WTC11 (cell line): ENCODE measurements at regions not wholly inside any gene's neighbourhood (a gene's known extent, or its start where the extent isn't known, plus 50 kb on each side); places are given as distances from the start of the nearest gene placed in this dataset.

ENCODE experiments used
- ATAC-seq: fragments of 200-7000 bp; cut with Tn5 transposase; 2 replicates; pipeline ENCODE4 v1.10.0; 2021; ENCODE audit warnings: mild to moderate bottlenecking, moderate library complexity
- CTCF ChIA-PET: fragments of 300-600 bp; sonication (Branson Sonifier 250); formaldehyde crosslinking; loops from one replicate; lab custom pipeline; 2021; ENCODE audit warnings: antibody characterized with exemption; lab: Charles Lee
- POLR2A ChIA-PET: fragments of 350-600 bp; sonication (Branson Sonifier 250); formaldehyde crosslinking; loops from one replicate; lab custom pipeline; 2021; ENCODE audit warnings: antibody characterized with exemption; lab: Charles Lee
- DNase-seq: peaks from one replicate; pipeline ENCODE4 v3.0.0; 2021; ENCODE audit warnings: low spot score
- H3K27ac Mint-ChIP-seq: 2 replicates; pipeline ENCODE4 v1.8.0; 2021; ENCODE audit warnings: mixed read lengths
- H3K27me3 Mint-ChIP-seq: 2 replicates; pipeline ENCODE4 v1.8.0; 2021; ENCODE audit warnings: low read depth, mild to moderate bottlenecking, moderate library complexity, mixed read lengths
- H3K36me3 Mint-ChIP-seq: 2 replicates; pipeline ENCODE4 v1.8.0; 2021; ENCODE audit warnings: mixed read lengths
- H3K4me1 Mint-ChIP-seq: 2 replicates; pipeline ENCODE4 v1.8.0; 2022; ENCODE audit warnings: mixed read lengths
- H3K4me3 Mint-ChIP-seq: 2 replicates; pipeline ENCODE4 v1.8.0; 2021; ENCODE audit warnings: mild to moderate bottlenecking, moderate library complexity, mixed read lengths
- H3K9me3 Mint-ChIP-seq: 2 replicates; pipeline ENCODE4 v1.8.0; 2021; ENCODE audit warnings: mixed read lengths
- ATF1 ChIP-seq: sonication (generic); formaldehyde crosslinking; IDR thresholded peaks from 2 replicates; pipeline ENCODE4 v1.8.1; 2023; ENCODE audit warnings: mild to moderate bottlenecking, moderate library complexity, missing genetic modification reagents
- ATF3 ChIP-seq: sonication (generic); formaldehyde crosslinking; conservative IDR thresholded peaks from 2 replicates; pipeline ENCODE4 v1.8.1; 2022; ENCODE audit warnings: mild to moderate bottlenecking, missing genetic modification reagents
- CDX4 ChIP-seq: fragments of 250-450 bp; sonication (Bioruptor Pico); IDR thresholded peaks from 2 replicates; pipeline ENCODE4 v1.9.0; 2021; ENCODE audit warnings: moderate library complexity, mild to moderate bottlenecking, inconsistent platforms, borderline replicate concordance
- ELF4 ChIP-seq: sonication (generic); formaldehyde crosslinking; IDR thresholded peaks from 2 replicates; pipeline ENCODE4 v1.8.1; 2022; ENCODE audit warnings: low read depth, mild to moderate bottlenecking, moderate library complexity, missing genetic modification reagents
- EMX1 ChIP-seq: fragments of 250-450 bp; sonication (Bioruptor Pico); IDR thresholded peaks from 2 replicates; pipeline ENCODE4 v1.8.0; 2021; ENCODE audit warnings: mild to moderate bottlenecking
- FOXJ3 ChIP-seq: sonication (generic); formaldehyde crosslinking; IDR thresholded peaks from 2 replicates; pipeline ENCODE4 v1.9.0; 2021; ENCODE audit warnings: missing genetic modification reagents, mild to moderate bottlenecking, borderline replicate concordance
- FOXK1 ChIP-seq: sonication (generic); formaldehyde crosslinking; IDR thresholded peaks from 2 replicates; pipeline ENCODE4 v1.8.0; 2022; ENCODE audit warnings: mild to moderate bottlenecking, moderate library complexity, missing genetic modification reagents
- GRHL2 ChIP-seq: fragments of 250-450 bp; sonication (Bioruptor Pico); IDR thresholded peaks from 2 replicates; pipeline ENCODE4 v1.8.0; 2022; ENCODE audit warnings: mild to moderate bottlenecking, moderate library complexity; ENCODE audit not compliant: insufficient replicate concordance, severe bottlenecking
- HMGA2 ChIP-seq: fragments of 250-450 bp; sonication (Bioruptor Pico); IDR thresholded peaks from 2 replicates; pipeline ENCODE4 v1.4.0; 2021; ENCODE audit warnings: mild to moderate bottlenecking, moderate library complexity
- IRF2 ChIP-seq: sonication (generic); formaldehyde crosslinking; IDR thresholded peaks from 2 replicates; pipeline ENCODE4 v1.8.0; 2022; ENCODE audit warnings: low read depth, missing genetic modification reagents, borderline replicate concordance
- KAT7 ChIP-seq: sonication (generic); formaldehyde crosslinking; IDR thresholded peaks from 2 replicates; pipeline ENCODE4 v1.8.1; 2023; ENCODE audit warnings: missing genetic modification reagents, mild to moderate bottlenecking, borderline replicate concordance
- MAX ChIP-seq: sonication (generic); formaldehyde crosslinking; IDR thresholded peaks from 2 replicates; pipeline ENCODE4 v1.8.0; 2022; ENCODE audit warnings: mild to moderate bottlenecking, missing genetic modification reagents
- MXD4 ChIP-seq: fragments of 250-450 bp; sonication (Bioruptor Pico); IDR thresholded peaks from 2 replicates; pipeline ENCODE4 v1.8.0; 2021; ENCODE audit warnings: mild to moderate bottlenecking, moderate library complexity, borderline replicate concordance
- NFE2L1 ChIP-seq: sonication (generic); formaldehyde crosslinking; IDR thresholded peaks from 2 replicates; pipeline ENCODE4 v1.8.1; 2023; ENCODE audit warnings: missing genetic modification reagents
- PRRX2 ChIP-seq: fragments of 250-450 bp; sonication (Bioruptor Pico); IDR thresholded peaks from 2 replicates; pipeline ENCODE4 v1.8.0; 2021; ENCODE audit warnings: mild to moderate bottlenecking
- SMAD3 ChIP-seq: sonication (generic); formaldehyde crosslinking; IDR thresholded peaks from 2 replicates; pipeline ENCODE4 v1.8.0; 2022; ENCODE audit warnings: missing genetic modification reagents, mild to moderate bottlenecking, borderline replicate concordance
- SOX15 ChIP-seq: fragments of 250-450 bp; sonication (Bioruptor Pico); IDR thresholded peaks from 2 replicates; pipeline ENCODE4 v1.9.0; 2021; ENCODE audit warnings: mild to moderate bottlenecking
- ZNF396 ChIP-seq: fragments of 250-450 bp; sonication (Bioruptor Pico); IDR thresholded peaks from 2 replicates; pipeline ENCODE4 v1.8.0; 2021; ENCODE audit warnings: mild to moderate bottlenecking, moderate library complexity, borderline replicate concordance
- TF ChIP-seq, protein P1 (sequence below): sonication (generic); formaldehyde crosslinking; IDR thresholded peaks from 2 replicates; pipeline ENCODE4 v1.8.0; 2022; ENCODE audit warnings: missing genetic modification reagents

GRCh38 chr21:26389971-26390641, 183.0 kb downstream of the CYYR1 start (continued):
- TF ChIP-seq CDX4 (no peak), GRHL2 (no peak), SMAD3 (no peak)

DNA sequence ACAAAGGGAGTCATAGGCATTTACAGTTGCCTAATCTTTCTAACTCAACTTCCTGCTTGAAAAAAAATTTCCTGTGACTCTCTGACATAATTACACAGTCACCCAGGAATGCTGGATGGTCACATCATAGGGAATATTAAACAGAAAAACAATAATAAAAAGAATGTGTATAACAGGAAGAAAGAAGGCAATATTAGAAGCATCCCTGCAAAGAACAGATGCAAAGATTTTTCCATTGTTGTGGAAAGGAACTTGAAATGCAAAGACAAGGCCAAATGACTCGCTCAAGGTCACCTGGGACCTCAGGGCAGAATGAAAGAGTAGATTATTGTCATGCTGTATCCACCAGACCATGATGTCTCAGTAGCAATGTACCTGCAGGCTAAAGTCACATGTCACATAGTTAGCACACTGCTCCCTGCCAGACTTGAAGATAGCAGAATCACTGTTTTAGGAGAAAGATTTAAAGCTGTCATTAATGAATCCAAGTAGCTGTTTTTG, 184.3 kb downstream of the CYYR1 start:
- Mint-ChIP-seq H3K4me3 (no peak overlapping the region), H3K27ac (no peak overlapping the region), H3K9me3 (peaks cover 20% of the 10 kb centered on the region), H3K27me3 (no peaks in the 10 kb centered on the region), H3K36me3 (0 out of 2 replicates have a peak, but pooled peaks cover 2% of the 10 kb centered on the region), H3K4me1 (peaks cover 12% of the 10 kb centered on the region)
- ChIA-PET CTCF (no interaction called here), POLR2A (no interaction called here)
- TF ChIP-seq HMGA2 (CRISPR knock-in tag), result no peak
- TF ChIP-seq ATF3 (CRISPR knock-in tag), result no peak
- no peak for TF ChIP-seq FOXJ3
- no peak for TF ChIP-seq MXD4 (CRISPR knock-in tag)
- TF ChIP-seq FOXK1 (CRISPR knock-in tag), result no peak
- no peak for TF ChIP-seq SOX15
- no peak for TF ChIP-seq GRHL2
- no peak for TF ChIP-seq IRF2 (CRISPR knock-in tag)
- TF ChIP-seq ATF1 (CRISPR knock-in tag), result no peak
- no peak for TF ChIP-seq EMX1
- no peak for TF ChIP-seq MAX (CRISPR knock-in tag)
- no peak for TF ChIP-seq ELF4 (CRISPR knock-in tag)
- no peak for DNase-seq
- ATAC-seq, result no peak

GRCh38 chr21:26385721-26386120, 187.4 kb downstream of the CYYR1 start:
- Mint-ChIP-seq H3K4me3 (no peak overlapping the region), H3K4me1 (peaks cover 12% of the 10 kb centered on the region), H3K27ac (no peak overlapping the region), H3K36me3 (0 out of 2 replicates have a peak, but pooled peaks cover 2% of the 10 kb centered on the region), H3K27me3 (no peaks in the 10 kb centered on the region), H3K9me3 (peaks cover 23% of the 10 kb centered on the region)
- ChIA-PET POLR2A (no interaction called here), CTCF (no interaction called here)
- no peak for TF ChIP-seq ZNF396
- TF ChIP-seq PRRX2 (CRISPR knock-in tag), result no peak
- TF ChIP-seq NFE2L1 (CRISPR knock-in tag), result no peak
- DNase-seq (no peak), ATAC-seq (no peak)

DNA sequence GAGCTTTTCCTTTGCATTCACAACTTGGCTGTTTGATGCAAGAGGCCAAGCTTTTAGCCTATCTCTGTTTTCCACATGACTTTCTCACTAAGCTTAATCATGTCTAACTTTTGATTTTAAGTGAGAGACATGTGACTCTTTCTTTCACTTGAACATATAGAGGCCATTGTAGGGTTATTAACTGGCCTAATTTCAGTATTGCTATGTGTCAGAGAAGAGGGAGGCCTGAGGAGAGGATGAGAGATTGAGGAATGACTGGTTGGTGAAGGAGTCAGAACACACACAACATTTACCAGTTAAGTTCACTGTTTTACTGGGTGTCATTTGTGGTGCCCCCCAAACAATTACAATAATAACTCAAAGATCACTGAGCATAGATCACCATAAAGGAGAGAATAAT, 193.5 kb downstream of the CYYR1 start:
- ChIA-PET CTCF (no interaction called here), POLR2A (no interaction called here)
- Mint-ChIP-seq H3K36me3 (no peaks in the 10 kb centered on the region), H3K27me3 (no peaks in the 10 kb centered on the region; the same call in 1 of the 2 replicates), H3K27ac (no peak overlapping the region), H3K4me3 (no peak overlapping the region), H3K4me1 (no peaks in the 10 kb centered on the region), H3K9me3 (peaks cover 3% of the 10 kb centered on the region; the same call in 1 of the 2 replicates)
- ATAC-seq (no peak), DNase-seq (no peak)
- no peak for TF ChIP-seq KAT7 (CRISPR knock-in tag)
- TF ChIP-seq, protein P1, sequence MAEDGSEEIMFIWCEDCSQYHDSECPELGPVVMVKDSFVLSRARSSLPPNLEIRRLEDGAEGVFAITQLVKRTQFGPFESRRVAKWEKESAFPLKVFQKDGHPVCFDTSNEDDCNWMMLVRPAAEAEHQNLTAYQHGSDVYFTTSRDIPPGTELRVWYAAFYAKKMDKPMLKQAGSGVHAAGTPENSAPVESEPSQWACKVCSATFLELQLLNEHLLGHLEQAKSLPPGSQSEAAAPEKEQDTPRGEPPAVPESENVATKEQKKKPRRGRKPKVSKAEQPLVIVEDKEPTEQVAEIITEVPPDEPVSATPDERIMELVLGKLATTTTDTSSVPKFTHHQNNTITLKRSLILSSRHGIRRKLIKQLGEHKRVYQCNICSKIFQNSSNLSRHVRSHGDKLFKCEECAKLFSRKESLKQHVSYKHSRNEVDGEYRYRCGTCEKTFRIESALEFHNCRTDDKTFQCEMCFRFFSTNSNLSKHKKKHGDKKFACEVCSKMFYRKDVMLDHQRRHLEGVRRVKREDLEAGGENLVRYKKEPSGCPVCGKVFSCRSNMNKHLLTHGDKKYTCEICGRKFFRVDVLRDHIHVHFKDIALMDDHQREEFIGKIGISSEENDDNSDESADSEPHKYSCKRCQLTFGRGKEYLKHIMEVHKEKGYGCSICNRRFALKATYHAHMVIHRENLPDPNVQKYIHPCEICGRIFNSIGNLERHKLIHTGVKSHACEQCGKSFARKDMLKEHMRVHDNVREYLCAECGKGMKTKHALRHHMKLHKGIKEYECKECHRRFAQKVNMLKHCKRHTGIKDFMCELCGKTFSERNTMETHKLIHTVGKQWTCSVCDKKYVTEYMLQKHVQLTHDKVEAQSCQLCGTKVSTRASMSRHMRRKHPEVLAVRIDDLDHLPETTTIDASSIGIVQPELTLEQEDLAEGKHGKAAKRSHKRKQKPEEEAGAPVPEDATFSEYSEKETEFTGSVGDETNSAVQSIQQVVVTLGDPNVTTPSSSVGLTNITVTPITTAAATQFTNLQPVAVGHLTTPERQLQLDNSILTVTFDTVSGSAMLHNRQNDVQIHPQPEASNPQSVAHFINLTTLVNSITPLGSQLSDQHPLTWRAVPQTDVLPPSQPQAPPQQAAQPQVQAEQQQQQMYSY (CRISPR knock-in tag), result no peak
